ENCODE measurements at regions not wholly inside any gene's neighbourhood (a gene's known extent, or its start where the extent isn't known, plus 50 kb on each side); places are given as distances from the start of the nearest gene placed in this dataset.

GRCh38 chr4:4719436-4719835, 140.0 kb upstream of the MSX1 start:
- no peaks in the 10 kb centered on the region for H3K79me2 ChIP-seq (ENCODE audit: insufficient read depth)
- H3F3A ChIP-seq (replicated peaks; ENCODE audit: insufficient read depth), result no peaks in the 10 kb centered on the region
- no peak overlapping the region for H3K4me3 ChIP-seq (ENCODE audit: low read depth in 2 of 2, low read length in 1 of 2)
- no peaks in the 10 kb centered on the region for H3K9me3 ChIP-seq
- H3K4me1 ChIP-seq (ENCODE audit: control insufficient read depth in 1 of 2, insufficient read depth in 2 of 2, low read depth in 1 of 2, low read length in 1 of 2), result peaks cover 0 to 2% of the 10 kb centered on the region in 2 experiments; a peak in 1 of 4 replicates
- H3K27ac ChIP-seq (ENCODE audit: low read depth in 2 of 2, low read length in 1 of 2), result no peak overlapping the region
- no peak for TF ChIP-seq TCF12 (IDR thresholded peaks at IDR 0.05)
- TF ChIP-seq TEAD4 (IDR thresholded peaks at IDR 0.05; ENCODE audit: borderline replicate concordance, insufficient read depth), result no peak
- no peak for TF ChIP-seq CTCF (IDR thresholded peaks at IDR 0.05)
- TF ChIP-seq ZBTB33 (IDR thresholded peaks at IDR 0.05; ENCODE audit: borderline replicate concordance, low read depth), result no peak
- no peaks in the 10 kb centered on the region for H4K20me1 ChIP-seq (ENCODE audit: insufficient read depth)
- no peak overlapping the region for H3K4me2 ChIP-seq
- POLR2A ChIA-PET, result no interaction called here
- no peaks in the 10 kb centered on the region for H3K27me3 ChIP-seq (ENCODE audit: insufficient read depth)
- H3K9ac ChIP-seq, result no peak overlapping the region
- H2AFZ ChIP-seq (ENCODE audit: low read depth), result no peak overlapping the region
- WGBS (ENCODE audit: low lambda C conversion rate), result 89% methylated on average over 4 of the region's 4 CpGs
- CTCF ChIA-PET, result no interaction called here
- H3K36me3 ChIP-seq (replicated peaks in 1 of 2; ENCODE audit: control insufficient read depth in 1 of 2, insufficient read depth in 2 of 2, low read length in 1 of 2), result no peaks in the 10 kb centered on the region
- DNase-seq, result no peak
- no peaks in the 10 kb centered on the region for H3K9me2 ChIP-seq

GRCh38 chr4:4717692-4718091, 141.8 kb upstream of the MSX1 start:
- H3F3A ChIP-seq (replicated peaks; ENCODE audit: insufficient read depth), result no peaks in the 10 kb centered on the region
- no peaks in the 10 kb centered on the region for H3K27me3 ChIP-seq (ENCODE audit: insufficient read depth)
- H3K79me2 ChIP-seq (ENCODE audit: insufficient read depth), result no peaks in the 10 kb centered on the region
- H3K9me2 ChIP-seq, result no peaks in the 10 kb centered on the region
- no peak overlapping the region for H3K27ac ChIP-seq (ENCODE audit: low read depth in 2 of 2, low read length in 1 of 2)
- 65% methylated on average over 5 of the region's 6 CpGs for WGBS (ENCODE audit: low lambda C conversion rate)
- H3K9me3 ChIP-seq, result no peaks in the 10 kb centered on the region
- H3K4me1 ChIP-seq (ENCODE audit: control insufficient read depth in 1 of 2, insufficient read depth in 2 of 2, low read depth in 1 of 2, low read length in 1 of 2), result peaks cover 0 to 2% of the 10 kb centered on the region in 2 experiments; a peak in 1 of 4 replicates
- no peak overlapping the region for H2AFZ ChIP-seq (ENCODE audit: low read depth)
- H3K9ac ChIP-seq, result no peak overlapping the region
- CTCF ChIA-PET, result no interaction called here
- DNase-seq, result no peak
- H3K4me3 ChIP-seq (ENCODE audit: low read depth in 2 of 2, low read length in 1 of 2), result no peak overlapping the region
- TF ChIP-seq CHD2 (IDR thresholded peaks at IDR 0.05; ENCODE audit: low read length, partially characterized antibody) (no peak), PBX3 (IDR thresholded peaks at IDR 0.05) (no peak), JUND (IDR thresholded peaks at IDR 0.05) (no peak), USF1 (IDR thresholded peaks at IDR 0.05; ENCODE audit: borderline replicate concordance, low read depth) (no peak), USF2 (IDR thresholded peaks at IDR 0.05; ENCODE audit: borderline replicate concordance, low read depth, low read length) (no peak), SIN3A (IDR thresholded peaks at IDR 0.05; ENCODE audit: borderline replicate concordance, low read depth, low read length) (no peak), MXI1 (IDR thresholded peaks at IDR 0.05; ENCODE audit: low read depth, low read length) (no peak), RFX5 (IDR thresholded peaks at IDR 0.05; ENCODE audit: low read length) (no peak), NFIC (IDR thresholded peaks at IDR 0.05; ENCODE audit: borderline replicate concordance) (no peak)
- POLR2A ChIA-PET, result no interaction called here
- no peak overlapping the region for H3K4me2 ChIP-seq
- H4K20me1 ChIP-seq (ENCODE audit: insufficient read depth), result no peaks in the 10 kb centered on the region
- no peaks in the 10 kb centered on the region for H3K36me3 ChIP-seq (replicated peaks in 1 of 2; ENCODE audit: control insufficient read depth in 1 of 2, insufficient read depth in 2 of 2, low read length in 1 of 2)

All from SK-N-SH (cell line).